Endodermal cell (in vitro differentiated cells): ENCODE measurements at regions not wholly inside any gene's neighbourhood (a gene's known extent, or its start where the extent isn't known, plus 50 kb on each side); places are given as distances from the start of the nearest gene placed in this dataset.

Experiments used
- DNase-seq: peaks from one replicate; pipeline ENCODE4 v3.0.0-alpha.2; 2017
- H3K27ac ChIP-seq: 2 replicates; pipeline ENCODE4 v1.5.1; 2013; ENCODE audit warnings: mild to moderate bottlenecking, low read depth, low read length, moderate library complexity
- H3K27me3 ChIP-seq: 2 replicates; pipeline ENCODE4 v1.6.1; 2013; ENCODE audit warnings: mild to moderate bottlenecking, low read length, moderate library complexity; ENCODE audit not compliant: insufficient read depth, control insufficient read depth, poor library complexity, severe bottlenecking
- H3K36me3 ChIP-seq: 2 replicates; pipeline ENCODE4 v1.7.0; 2013; ENCODE audit warnings: mild to moderate bottlenecking, low read length, moderate library complexity; ENCODE audit not compliant: control insufficient read depth, insufficient read depth
- H3K4me1 ChIP-seq: one replicate; pipeline ENCODE4 v1.7.0; 2013; ENCODE audit warnings: low read length; ENCODE audit not compliant: control insufficient read depth, insufficient read depth
- H3K4me3 ChIP-seq: 2 replicates; pipeline ENCODE4 v1.5.1; 2013; ENCODE audit warnings: mild to moderate bottlenecking, low read length, moderate library complexity
- H3K9ac ChIP-seq: 2 replicates; pipeline ENCODE4 v1.6.1; 2013; ENCODE audit warnings: mild to moderate bottlenecking, low read length, moderate library complexity; ENCODE audit not compliant: poor library complexity, severe bottlenecking; ENCODE audit errors: extremely low read depth
- H3K9me3 ChIP-seq: 2 replicates; pipeline ENCODE4 v1.6.1; 2013; ENCODE audit warnings: mild to moderate bottlenecking, low read length, moderate library complexity; ENCODE audit not compliant: control insufficient read depth
- H3K27ac Mint-ChIP-seq: 2 replicates; pipeline ENCODE4 v1.8.0; 2020; ENCODE audit warnings: mixed read lengths
- H3K27me3 Mint-ChIP-seq: 2 replicates; pipeline ENCODE4 v1.8.0; 2021; ENCODE audit warnings: mild to moderate bottlenecking, mixed read lengths; ENCODE audit not compliant: insufficient read depth
- H3K36me3 Mint-ChIP-seq: 2 replicates; pipeline ENCODE4 v1.8.0; 2020; ENCODE audit warnings: low read depth, mixed read lengths
- H3K4me1 Mint-ChIP-seq: 2 replicates; pipeline ENCODE4 v1.8.0; 2020; ENCODE audit warnings: mixed read lengths
- H3K4me3 Mint-ChIP-seq: 2 replicates; pipeline ENCODE4 v1.8.0; 2020; ENCODE audit warnings: mild to moderate bottlenecking, moderate library complexity, mixed read lengths
- H3K9me3 Mint-ChIP-seq: 2 replicates; pipeline ENCODE4 v1.8.0; 2020; ENCODE audit warnings: mild to moderate bottlenecking, mixed read lengths
- CTCF ChIP-seq: fragments of 200-600 bp; sonication (generic); conservative IDR thresholded peaks from 2 replicates; pipeline ENCODE4 v1.5.0; 2021; ENCODE audit warnings: antibody characterized with exemption, mild to moderate bottlenecking
- WGBS, 2 experiments: methylation state at CpG; one replicate each; pipeline versions ENCODE4 v1.1.5 to v1.1.7; 2013; ENCODE audit warnings: missing lambda C conversion rate in 2 of 2, mixed read lengths in 1 of 2; ENCODE audit not compliant: insufficient coverage in 1 of 2, insufficient read length in 1 of 2; 5-methylcytosine and 5-hydroxymethylcytosine counted together

GRCh38 chr7:57362868-57363267, 87.1 kb upstream of the ZNF716 start:
- no peak overlapping the region for H3K4me3 Mint-ChIP-seq
- no peaks in the 10 kb centered on the region for H3K4me1 Mint-ChIP-seq
- H3K27me3 ChIP-seq = no peaks in the 10 kb centered on the region
- peaks cover 5% of the 10 kb centered on the region for H3K36me3 Mint-ChIP-seq
- H3K36me3 ChIP-seq = no peaks in the 10 kb centered on the region
- H3K4me3 ChIP-seq = no peak overlapping the region
- H3K9me3 Mint-ChIP-seq = peaks cover 99% of the 10 kb centered on the region
- 69 to 83% methylated on average over 4 to 5 of the region's 5 CpGs for WGBS, 2 experiments
- no peaks in the 10 kb centered on the region for H3K4me1 ChIP-seq
- no peak for TF ChIP-seq CTCF
- H3K9ac ChIP-seq = no peak overlapping the region
- no peaks in the 10 kb centered on the region for H3K27me3 Mint-ChIP-seq
- H3K9me3 ChIP-seq = peaks cover 72% of the 10 kb centered on the region
- H3K27ac Mint-ChIP-seq = no peak overlapping the region
- DNase-seq = no peak
- H3K27ac ChIP-seq = no peak overlapping the region

- H3K27me3 ChIP-seq = no peaks in the 10 kb centered on the region
- Mint-ChIP-seq H3K4me3 (no peak overlapping the region), H3K9me3 (peaks cover 99% of the 10 kb centered on the region), H3K4me1 (no peaks in the 10 kb centered on the region), H3K27ac (no peak overlapping the region), H3K27me3 (no peaks in the 10 kb centered on the region), H3K36me3 (peaks cover 5% of the 10 kb centered on the region)
- DNase-seq = no peak
- no peak overlapping the region for H3K27ac ChIP-seq
- no peaks in the 10 kb centered on the region for H3K4me1 ChIP-seq
- WGBS, 2 experiments = 57 to 76% methylated on average over 7 to 8 of the region's 8 CpGs
- H3K36me3 ChIP-seq = no peaks in the 10 kb centered on the region
- no peak for TF ChIP-seq CTCF
- H3K4me3 ChIP-seq = no peak overlapping the region
- peaks cover 70% of the 10 kb centered on the region for H3K9me3 ChIP-seq
- no peak overlapping the region for H3K9ac ChIP-seq
Observed at GRCh38 chr7:57363321-57363720, 86.7 kb upstream of the ZNF716 start.

- Mint-ChIP-seq H3K4me1 (no peaks in the 10 kb centered on the region), H3K9me3 (peaks cover 99% of the 10 kb centered on the region), H3K27ac (no peak overlapping the region), H3K36me3 (peaks cover 5% of the 10 kb centered on the region), H3K4me3 (no peak overlapping the region), H3K27me3 (no peaks in the 10 kb centered on the region)
- H3K4me1 ChIP-seq = no peaks in the 10 kb centered on the region
- no peak overlapping the region for H3K27ac ChIP-seq
- no peak for DNase-seq
- H3K9me3 ChIP-seq = peaks cover 63% of the 10 kb centered on the region
- H3K9ac ChIP-seq = no peak overlapping the region
- no peak for TF ChIP-seq CTCF
- WGBS, 2 experiments = 76 to 84% methylated on average over 4 to 17 of the region's 17 CpGs
- H3K36me3 ChIP-seq = no peaks in the 10 kb centered on the region
- H3K27me3 ChIP-seq = no peaks in the 10 kb centered on the region
- no peak overlapping the region for H3K4me3 ChIP-seq
Observed at GRCh38 chr7:57364933-57365710, 84.9 kb upstream of the ZNF716 start.
